ENCODE measurements at regions not wholly inside any gene's neighbourhood (a gene's known extent, or its start where the extent isn't known, plus 50 kb on each side); places are given as distances from the start of the nearest gene placed in this dataset.

DNA sequence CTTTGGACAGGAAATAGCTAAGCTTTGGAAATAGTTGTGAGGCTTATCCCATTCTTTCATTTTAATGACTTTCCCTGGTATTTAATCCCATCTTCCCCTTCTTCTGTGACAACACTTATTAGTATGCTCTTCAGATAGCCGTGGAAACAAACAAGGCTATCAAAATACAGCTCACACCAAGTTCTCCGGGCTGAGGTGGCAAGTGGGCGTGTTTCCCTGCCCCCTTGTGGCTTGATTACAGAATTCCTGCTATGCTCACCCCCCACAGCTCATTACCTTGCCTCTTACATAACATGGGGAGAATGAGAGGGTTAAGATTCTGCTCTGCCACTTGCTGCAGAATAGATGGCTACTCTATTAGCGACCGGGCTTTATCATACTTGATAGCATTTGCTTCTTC is 437.1 kb upstream of the TLE4 start:
- TF ChIP-seq CTCF (conservative IDR thresholded peaks at IDR 0.05 in 1 of 2, IDR thresholded peaks at IDR 0.05 in 1 of 2; ENCODE audit: low read depth in 1 of 2, low read length in 2 of 2) (no peak), EZH2 (IDR thresholded peaks at IDR 0.05; ENCODE audit: low read length, missing control alignments) (no peak)
